HepG2 (cell line): ENCODE measurements at regions not wholly inside any gene's neighbourhood (a gene's known extent, or its start where the extent isn't known, plus 50 kb on each side); places are given as distances from the start of the nearest gene placed in this dataset.

Source experiments
- ATF7 ChIP-seq, 2 experiments: fragments of 450-650 bp in 1 of 2; sonication (generic) in 1 of 2; formaldehyde crosslinking in 1 of 2; IDR thresholded peaks; 2 replicates each; pipeline versions ENCODE4 v1.4.0 to v1.6.1; 2016 to 2020; ENCODE audit warnings: antibody characterized with exemption in 1 of 2, mild to moderate bottlenecking in 1 of 2, missing genetic modification reagents in 1 of 2
- BRD4 ChIP-seq: sonication (generic); formaldehyde crosslinking; IDR thresholded peaks from 2 replicates; pipeline ENCODE4 v1.4.0; 2020; ENCODE audit warnings: missing genetic modification reagents
- EZH2 ChIP-seq: conservative IDR thresholded peaks from 2 replicates; pipeline ENCODE4 v1.6.1; 2012; ENCODE audit warnings: mild to moderate bottlenecking, low read depth, low read length, moderate library complexity
- GATAD1 ChIP-seq: IDR thresholded peaks from 2 replicates; pipeline ENCODE4 v1.6.1; 2016; ENCODE audit warnings: missing genetic modification reagents, missing compliant biosample characterization
- HDAC2 ChIP-seq: sonication (generic); formaldehyde crosslinking; IDR thresholded peaks from 2 replicates; pipeline ENCODE4 v1.4.0; 2020; ENCODE audit warnings: missing genetic modification reagents
- HMG20B ChIP-seq: conservative IDR thresholded peaks from 2 replicates; pipeline ENCODE4 v1.6.1; 2016; ENCODE audit warnings: missing genetic modification reagents, missing compliant biosample characterization
- KDM6A ChIP-seq: IDR thresholded peaks from 2 replicates; pipeline ENCODE4 v1.6.1; 2016; ENCODE audit warnings: low read depth
- MEF2D ChIP-seq: sonication (generic); formaldehyde crosslinking; IDR thresholded peaks from 2 replicates; pipeline ENCODE4 v1.5.1; 2020; ENCODE audit warnings: mild to moderate bottlenecking, missing genetic modification reagents
- NCOA2 ChIP-seq: sonication (generic); formaldehyde crosslinking; IDR thresholded peaks from 2 replicates; pipeline ENCODE4 v1.8.0; 2022; ENCODE audit warnings: inconsistent platforms
- NFE2 ChIP-seq: sonication (generic); formaldehyde crosslinking; IDR thresholded peaks from 2 replicates; pipeline ENCODE4 v1.4.0; 2020; ENCODE audit warnings: missing genetic modification reagents
- PLRG1 ChIP-seq: fragments of 450-650 bp; conservative IDR thresholded peaks from 2 replicates; pipeline ENCODE4 v1.6.1; 2016
- RBAK ChIP-seq: sonication (generic); formaldehyde crosslinking; IDR thresholded peaks from 2 replicates; pipeline ENCODE4 v1.5.1; 2020; ENCODE audit warnings: mild to moderate bottlenecking, missing genetic modification reagents
- RNF2 ChIP-seq: fragments of 450-650 bp; conservative IDR thresholded peaks from 2 replicates; pipeline ENCODE4 v1.6.1; 2016; ENCODE audit warnings: low read depth
- SRF ChIP-seq: IDR thresholded peaks from 2 replicates; pipeline ENCODE4 v1.6.1; 2011; ENCODE audit warnings: mild to moderate bottlenecking, low read depth, low read length, moderate library complexity
- TEAD3 ChIP-seq: optimal IDR thresholded peaks from 2 replicates; pipeline ENCODE3; 2016; ENCODE audit warnings: borderline replicate concordance
- THYN1 ChIP-seq: sonication (generic); formaldehyde crosslinking; IDR thresholded peaks from 2 replicates; pipeline ENCODE4 v1.8.1; 2023; ENCODE audit warnings: low read depth, mild to moderate bottlenecking, moderate library complexity, missing genetic modification reagents, borderline replicate concordance
- ZFX ChIP-seq: sonication (generic); formaldehyde crosslinking; IDR thresholded peaks from 2 replicates; pipeline ENCODE4 v1.4.0; 2020; ENCODE audit warnings: mild to moderate bottlenecking, low read depth, missing genetic modification reagents, moderate library complexity
- ZMYM3 ChIP-seq: sonication (generic); formaldehyde crosslinking; IDR thresholded peaks from 2 replicates; pipeline ENCODE4 v1.5.1; 2020; ENCODE audit warnings: mild to moderate bottlenecking, missing genetic modification reagents
- ZNF121 ChIP-seq: sonication (generic); formaldehyde crosslinking; IDR thresholded peaks from 2 replicates; pipeline ENCODE4 v1.5.0; 2020; ENCODE audit warnings: mild to moderate bottlenecking, missing genetic modification reagents
- ZNF251 ChIP-seq: sonication (generic); formaldehyde crosslinking; IDR thresholded peaks from 2 replicates; pipeline ENCODE4 v1.9.0; 2021; ENCODE audit warnings: mild to moderate bottlenecking, missing genetic modification reagents
- ZNF30 ChIP-seq: sonication (generic); formaldehyde crosslinking; IDR thresholded peaks from 2 replicates; pipeline ENCODE4 v1.5.0; 2020; ENCODE audit warnings: mild to moderate bottlenecking, missing genetic modification reagents
- ZZZ3 ChIP-seq: sonication (generic); formaldehyde crosslinking; IDR thresholded peaks from 2 replicates; pipeline ENCODE4 v1.4.0; 2020; ENCODE audit warnings: missing genetic modification reagents, mild to moderate bottlenecking, borderline replicate concordance
- TF ChIP-seq, protein P1 (sequence below): sonication (generic); formaldehyde crosslinking; IDR thresholded peaks from 2 replicates; pipeline ENCODE4 v1.5.0; 2020; ENCODE audit warnings: mild to moderate bottlenecking, missing genetic modification reagents
- TF ChIP-seq, protein P2 (sequence below): IDR thresholded peaks from 2 replicates; pipeline ENCODE4 v1.6.1; 2016
- TF ChIP-seq, protein P3 (sequence below): sonication (generic); formaldehyde crosslinking; IDR thresholded peaks from 2 replicates; pipeline ENCODE4 v1.4.0; 2020; ENCODE audit warnings: low read depth, missing genetic modification reagents
- TF ChIP-seq, protein P4 (sequence below): sonication (generic); formaldehyde crosslinking; IDR thresholded peaks from 2 replicates; pipeline ENCODE4 v1.8.0; 2022; ENCODE audit warnings: mild to moderate bottlenecking, missing genetic modification reagents, moderate library complexity

DNA sequence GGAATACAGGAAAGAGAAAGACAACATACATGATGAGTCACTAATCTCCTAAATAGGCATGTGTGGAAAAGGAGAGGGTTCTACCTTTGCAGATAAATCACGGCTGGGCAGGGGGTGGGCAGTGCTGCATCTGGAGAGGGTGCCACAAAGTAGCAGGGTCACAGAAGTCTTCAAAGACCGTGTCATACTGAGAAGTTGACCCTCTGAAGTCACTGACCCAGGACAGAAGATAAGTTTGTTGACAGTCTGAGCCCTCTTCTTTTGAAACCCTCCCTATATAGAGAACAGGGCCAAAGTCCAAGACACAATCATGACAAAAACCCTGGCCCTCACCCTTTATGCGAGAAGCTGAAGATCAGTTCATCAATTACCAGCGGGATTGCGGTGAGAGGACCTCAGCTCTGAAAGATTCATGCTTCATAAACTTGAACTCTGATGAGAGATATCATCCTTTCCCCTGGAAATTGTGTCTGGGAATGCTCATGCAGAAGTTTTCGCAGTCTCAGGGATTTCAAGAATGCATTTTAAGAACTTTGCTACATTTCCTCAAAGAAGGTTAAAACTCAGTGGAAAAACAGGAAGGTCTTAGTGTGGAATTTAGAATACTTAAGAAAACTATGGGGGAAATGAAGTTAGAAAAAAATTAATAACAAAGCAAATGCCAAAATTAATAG, 129.5 kb downstream of the FAM124B start (continued):
- TF ChIP-seq ZNF251 (CRISPR knock-in tag) (no peak), PLRG1 (no peak), NCOA2 (CRISPR knock-in tag) (peak; percentile 88), TEAD3 (CRISPR knock-in tag) (peak; percentile 32), GATAD1 (CRISPR knock-in tag) (0 out of 2 replicates have a peak, but pooled peaks have one; percentile 35), RBAK (no peak), EZH2 (no peak), ZNF121 (CRISPR knock-in tag) (no peak), ZMYM3 (CRISPR knock-in tag) (no peak), KDM6A (CRISPR knock-in tag) (peak; percentile 61; the same call in 1 of the 2 replicates), ZZZ3 (CRISPR knock-in tag) (no peak), ZNF30 (CRISPR knock-in tag) (no peak), SRF (0 out of 2 replicates have a peak, but pooled peaks have one; percentile 41), RNF2 (no peak), THYN1 (CRISPR knock-in tag) (no peak), BRD4 (no peak), NFE2 (CRISPR knock-in tag) (no peak), ZFX (CRISPR knock-in tag) (no peak), HMG20B (CRISPR knock-in tag) (peak; percentile 93), ATF7 (IDR thresholded peaks at IDR 0.05) (no peak), ATF7 (CRISPR knock-in tag; IDR thresholded peaks at IDR 0.05) (no peak), HDAC2 (CRISPR knock-in tag) (peak; percentile 82), MEF2D (peak; percentile 75)
- TF ChIP-seq, protein P1, sequence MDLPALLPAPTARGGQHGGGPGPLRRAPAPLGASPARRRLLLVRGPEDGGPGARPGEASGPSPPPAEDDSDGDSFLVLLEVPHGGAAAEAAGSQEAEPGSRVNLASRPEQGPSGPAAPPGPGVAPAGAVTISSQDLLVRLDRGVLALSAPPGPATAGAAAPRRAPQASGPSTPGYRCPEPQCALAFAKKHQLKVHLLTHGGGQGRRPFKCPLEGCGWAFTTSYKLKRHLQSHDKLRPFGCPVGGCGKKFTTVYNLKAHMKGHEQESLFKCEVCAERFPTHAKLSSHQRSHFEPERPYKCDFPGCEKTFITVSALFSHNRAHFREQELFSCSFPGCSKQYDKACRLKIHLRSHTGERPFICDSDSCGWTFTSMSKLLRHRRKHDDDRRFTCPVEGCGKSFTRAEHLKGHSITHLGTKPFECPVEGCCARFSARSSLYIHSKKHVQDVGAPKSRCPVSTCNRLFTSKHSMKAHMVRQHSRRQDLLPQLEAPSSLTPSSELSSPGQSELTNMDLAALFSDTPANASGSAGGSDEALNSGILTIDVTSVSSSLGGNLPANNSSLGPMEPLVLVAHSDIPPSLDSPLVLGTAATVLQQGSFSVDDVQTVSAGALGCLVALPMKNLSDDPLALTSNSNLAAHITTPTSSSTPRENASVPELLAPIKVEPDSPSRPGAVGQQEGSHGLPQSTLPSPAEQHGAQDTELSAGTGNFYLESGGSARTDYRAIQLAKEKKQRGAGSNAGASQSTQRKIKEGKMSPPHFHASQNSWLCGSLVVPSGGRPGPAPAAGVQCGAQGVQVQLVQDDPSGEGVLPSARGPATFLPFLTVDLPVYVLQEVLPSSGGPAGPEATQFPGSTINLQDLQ (CRISPR knock-in tag), result no peak
- TF ChIP-seq, protein P2, sequence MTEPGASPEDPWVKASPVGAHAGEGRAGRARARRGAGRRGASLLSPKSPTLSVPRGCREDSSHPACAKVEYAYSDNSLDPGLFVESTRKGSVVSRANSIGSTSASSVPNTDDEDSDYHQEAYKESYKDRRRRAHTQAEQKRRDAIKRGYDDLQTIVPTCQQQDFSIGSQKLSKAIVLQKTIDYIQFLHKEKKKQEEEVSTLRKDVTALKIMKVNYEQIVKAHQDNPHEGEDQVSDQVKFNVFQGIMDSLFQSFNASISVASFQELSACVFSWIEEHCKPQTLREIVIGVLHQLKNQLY (CRISPR knock-in tag), result no peak
- TF ChIP-seq, protein P3, sequence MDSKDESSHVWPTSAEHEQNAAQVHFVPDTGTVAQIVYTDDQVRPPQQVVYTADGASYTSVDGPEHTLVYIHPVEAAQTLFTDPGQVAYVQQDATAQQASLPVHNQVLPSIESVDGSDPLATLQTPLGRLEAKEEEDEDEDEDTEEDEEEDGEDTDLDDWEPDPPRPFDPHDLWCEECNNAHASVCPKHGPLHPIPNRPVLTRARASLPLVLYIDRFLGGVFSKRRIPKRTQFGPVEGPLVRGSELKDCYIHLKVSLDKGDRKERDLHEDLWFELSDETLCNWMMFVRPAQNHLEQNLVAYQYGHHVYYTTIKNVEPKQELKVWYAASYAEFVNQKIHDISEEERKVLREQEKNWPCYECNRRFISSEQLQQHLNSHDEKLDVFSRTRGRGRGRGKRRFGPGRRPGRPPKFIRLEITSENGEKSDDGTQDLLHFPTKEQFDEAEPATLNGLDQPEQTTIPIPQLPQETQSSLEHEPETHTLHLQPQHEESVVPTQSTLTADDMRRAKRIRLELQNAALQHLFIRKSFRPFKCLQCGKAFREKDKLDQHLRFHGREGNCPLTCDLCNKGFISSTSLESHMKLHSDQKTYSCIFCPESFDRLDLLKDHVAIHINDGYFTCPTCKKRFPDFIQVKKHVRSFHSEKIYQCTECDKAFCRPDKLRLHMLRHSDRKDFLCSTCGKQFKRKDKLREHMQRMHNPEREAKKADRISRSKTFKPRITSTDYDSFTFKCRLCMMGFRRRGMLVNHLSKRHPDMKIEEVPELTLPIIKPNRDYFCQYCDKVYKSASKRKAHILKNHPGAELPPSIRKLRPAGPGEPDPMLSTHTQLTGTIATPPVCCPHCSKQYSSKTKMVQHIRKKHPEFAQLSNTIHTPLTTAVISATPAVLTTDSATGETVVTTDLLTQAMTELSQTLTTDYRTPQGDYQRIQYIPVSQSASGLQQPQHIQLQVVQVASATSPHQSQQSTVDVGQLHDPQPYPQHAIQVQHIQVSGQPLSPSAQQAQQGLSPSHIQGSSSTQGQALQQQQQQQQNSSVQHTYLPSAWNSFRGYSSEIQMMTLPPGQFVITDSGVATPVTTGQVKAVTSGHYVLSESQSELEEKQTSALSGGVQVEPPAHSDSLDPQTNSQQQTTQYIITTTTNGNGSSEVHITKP (CRISPR knock-in tag), result no peak; the same call in 1 of the 2 replicates
- TF ChIP-seq, protein P4, sequence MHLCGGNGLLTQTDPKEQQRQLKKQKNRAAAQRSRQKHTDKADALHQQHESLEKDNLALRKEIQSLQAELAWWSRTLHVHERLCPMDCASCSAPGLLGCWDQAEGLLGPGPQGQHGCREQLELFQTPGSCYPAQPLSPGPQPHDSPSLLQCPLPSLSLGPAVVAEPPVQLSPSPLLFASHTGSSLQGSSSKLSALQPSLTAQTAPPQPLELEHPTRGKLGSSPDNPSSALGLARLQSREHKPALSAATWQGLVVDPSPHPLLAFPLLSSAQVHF, result no peak
